NB4 (cell line): ENCODE measurements at regions not wholly inside any gene's neighbourhood (a gene's known extent, or its start where the extent isn't known, plus 50 kb on each side); places are given as distances from the start of the nearest gene placed in this dataset.

ENCODE experiments used
- MYC ChIP-seq: IDR thresholded peaks from 2 replicates; pipeline ENCODE4 v1.6.1; 2011; ENCODE audit warnings: low read depth, low read length
- POLR2A ChIP-seq: IDR thresholded peaks from 2 replicates; pipeline ENCODE4 v1.6.1; 2011; ENCODE audit warnings: mild to moderate bottlenecking; ENCODE audit not compliant: insufficient read length; ENCODE audit errors: extremely low read depth
- TF ChIP-seq, protein P1 (sequence below): IDR thresholded peaks from one replicate; pipeline ENCODE4 v1.5.1; 2012; ENCODE audit warnings: low read depth, low read length
- TF ChIP-seq, protein P2 (sequence below): IDR thresholded peaks from 2 replicates; pipeline ENCODE4 v1.6.1; 2011; ENCODE audit warnings: low read depth, low read length

DNA sequence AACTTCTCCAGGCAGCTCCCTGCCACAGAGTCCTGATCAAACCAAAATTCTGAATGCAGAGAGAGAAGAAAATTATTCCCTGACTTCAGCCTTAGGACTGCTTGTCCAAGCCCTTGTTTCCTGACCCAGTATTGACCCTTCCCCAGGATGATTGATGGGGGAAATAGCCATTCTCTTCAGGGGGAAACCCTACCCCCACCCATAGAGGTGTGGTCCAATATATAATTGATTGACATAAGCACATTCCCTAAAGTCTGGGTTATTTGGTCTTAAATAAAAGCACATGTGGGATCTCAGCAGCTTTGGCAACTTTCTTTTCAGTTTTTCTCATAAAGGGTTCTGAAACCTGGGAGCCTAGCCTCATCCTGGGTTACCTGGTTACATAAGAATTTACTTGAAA, 201.2 kb upstream of the DDHD1 start:
- TF ChIP-seq, protein P1, sequence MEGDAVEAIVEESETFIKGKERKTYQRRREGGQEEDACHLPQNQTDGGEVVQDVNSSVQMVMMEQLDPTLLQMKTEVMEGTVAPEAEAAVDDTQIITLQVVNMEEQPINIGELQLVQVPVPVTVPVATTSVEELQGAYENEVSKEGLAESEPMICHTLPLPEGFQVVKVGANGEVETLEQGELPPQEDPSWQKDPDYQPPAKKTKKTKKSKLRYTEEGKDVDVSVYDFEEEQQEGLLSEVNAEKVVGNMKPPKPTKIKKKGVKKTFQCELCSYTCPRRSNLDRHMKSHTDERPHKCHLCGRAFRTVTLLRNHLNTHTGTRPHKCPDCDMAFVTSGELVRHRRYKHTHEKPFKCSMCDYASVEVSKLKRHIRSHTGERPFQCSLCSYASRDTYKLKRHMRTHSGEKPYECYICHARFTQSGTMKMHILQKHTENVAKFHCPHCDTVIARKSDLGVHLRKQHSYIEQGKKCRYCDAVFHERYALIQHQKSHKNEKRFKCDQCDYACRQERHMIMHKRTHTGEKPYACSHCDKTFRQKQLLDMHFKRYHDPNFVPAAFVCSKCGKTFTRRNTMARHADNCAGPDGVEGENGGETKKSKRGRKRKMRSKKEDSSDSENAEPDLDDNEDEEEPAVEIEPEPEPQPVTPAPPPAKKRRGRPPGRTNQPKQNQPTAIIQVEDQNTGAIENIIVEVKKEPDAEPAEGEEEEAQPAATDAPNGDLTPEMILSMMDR = no peak
- TF ChIP-seq POLR2A (no peak), MYC (no peak)
- TF ChIP-seq, protein P2, sequence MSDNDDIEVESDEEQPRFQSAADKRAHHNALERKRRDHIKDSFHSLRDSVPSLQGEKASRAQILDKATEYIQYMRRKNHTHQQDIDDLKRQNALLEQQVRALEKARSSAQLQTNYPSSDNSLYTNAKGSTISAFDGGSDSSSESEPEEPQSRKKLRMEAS = no peak
